Nephron (organoid): ENCODE measurements at regions not wholly inside any gene's neighbourhood (a gene's known extent, or its start where the extent isn't known, plus 50 kb on each side); places are given as distances from the start of the nearest gene placed in this dataset.
"Not testable (repeated sequence)": the region's sequence is repeated elsewhere in the genome, so short reads cannot be mapped to it uniquely, and the experiment has no call there.

Source experiments
- H3K27ac Mint-ChIP-seq, 3 experiments: 2 replicates each; pipeline ENCODE4 v1.8.0; 2020; ENCODE audit warnings: mixed read lengths in 3 of 3, mild to moderate bottlenecking in 2 of 3, moderate library complexity in 1 of 3
- H3K27me3 Mint-ChIP-seq: 2 replicates; pipeline ENCODE4 v1.8.0; 2021; ENCODE audit warnings: low read depth, mild to moderate bottlenecking, moderate library complexity, mixed read lengths
- H3K36me3 Mint-ChIP-seq: 2 replicates; pipeline ENCODE4 v1.8.0; 2020; ENCODE audit warnings: low read depth, mixed read lengths
- H3K4me1 Mint-ChIP-seq: 2 replicates; pipeline ENCODE4 v1.8.0; 2020; ENCODE audit warnings: mixed read lengths
- H3K4me3 Mint-ChIP-seq, 3 experiments: 2 replicates each; pipeline ENCODE4 v1.8.0; 2020; ENCODE audit warnings: mild to moderate bottlenecking in 3 of 3, mixed read lengths in 3 of 3, moderate library complexity in 2 of 3
- H3K9me3 Mint-ChIP-seq: 2 replicates; pipeline ENCODE4 v1.8.0; 2020; ENCODE audit warnings: mixed read lengths
- TF ChIP-seq, protein P1 (sequence below), 3 experiments: fragments of 200-600 bp; sonication (generic); IDR thresholded peaks; one replicate each; pipeline ENCODE4 v1.5.0; 2021; ENCODE audit warnings: antibody characterized with exemption in 3 of 3; ENCODE audit not compliant: unreplicated experiment in 3 of 3

GRCh38 chr14:40955131-40955505 is 651.6 kb upstream of the LRFN5 start:
- peak overlapping the region; percentile 99 for H3K27ac Mint-ChIP-seq
- H3K9me3 Mint-ChIP-seq, result peaks cover 47% of the 10 kb centered on the region
- H3K36me3 Mint-ChIP-seq, result peaks cover 45% of the 10 kb centered on the region
- H3K27me3 Mint-ChIP-seq, result no peaks in the 10 kb centered on the region
- TF ChIP-seq, protein P1, sequence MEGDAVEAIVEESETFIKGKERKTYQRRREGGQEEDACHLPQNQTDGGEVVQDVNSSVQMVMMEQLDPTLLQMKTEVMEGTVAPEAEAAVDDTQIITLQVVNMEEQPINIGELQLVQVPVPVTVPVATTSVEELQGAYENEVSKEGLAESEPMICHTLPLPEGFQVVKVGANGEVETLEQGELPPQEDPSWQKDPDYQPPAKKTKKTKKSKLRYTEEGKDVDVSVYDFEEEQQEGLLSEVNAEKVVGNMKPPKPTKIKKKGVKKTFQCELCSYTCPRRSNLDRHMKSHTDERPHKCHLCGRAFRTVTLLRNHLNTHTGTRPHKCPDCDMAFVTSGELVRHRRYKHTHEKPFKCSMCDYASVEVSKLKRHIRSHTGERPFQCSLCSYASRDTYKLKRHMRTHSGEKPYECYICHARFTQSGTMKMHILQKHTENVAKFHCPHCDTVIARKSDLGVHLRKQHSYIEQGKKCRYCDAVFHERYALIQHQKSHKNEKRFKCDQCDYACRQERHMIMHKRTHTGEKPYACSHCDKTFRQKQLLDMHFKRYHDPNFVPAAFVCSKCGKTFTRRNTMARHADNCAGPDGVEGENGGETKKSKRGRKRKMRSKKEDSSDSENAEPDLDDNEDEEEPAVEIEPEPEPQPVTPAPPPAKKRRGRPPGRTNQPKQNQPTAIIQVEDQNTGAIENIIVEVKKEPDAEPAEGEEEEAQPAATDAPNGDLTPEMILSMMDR (IDR thresholded peaks at IDR 0.05; ENCODE audit: unreplicated experiment in 3 of 3), result no peak
- no peaks in the 10 kb centered on the region for H3K4me1 Mint-ChIP-seq
- peak overlapping the region; percentile 92 to 98 (median 96) for H3K4me3 Mint-ChIP-seq

DNA sequence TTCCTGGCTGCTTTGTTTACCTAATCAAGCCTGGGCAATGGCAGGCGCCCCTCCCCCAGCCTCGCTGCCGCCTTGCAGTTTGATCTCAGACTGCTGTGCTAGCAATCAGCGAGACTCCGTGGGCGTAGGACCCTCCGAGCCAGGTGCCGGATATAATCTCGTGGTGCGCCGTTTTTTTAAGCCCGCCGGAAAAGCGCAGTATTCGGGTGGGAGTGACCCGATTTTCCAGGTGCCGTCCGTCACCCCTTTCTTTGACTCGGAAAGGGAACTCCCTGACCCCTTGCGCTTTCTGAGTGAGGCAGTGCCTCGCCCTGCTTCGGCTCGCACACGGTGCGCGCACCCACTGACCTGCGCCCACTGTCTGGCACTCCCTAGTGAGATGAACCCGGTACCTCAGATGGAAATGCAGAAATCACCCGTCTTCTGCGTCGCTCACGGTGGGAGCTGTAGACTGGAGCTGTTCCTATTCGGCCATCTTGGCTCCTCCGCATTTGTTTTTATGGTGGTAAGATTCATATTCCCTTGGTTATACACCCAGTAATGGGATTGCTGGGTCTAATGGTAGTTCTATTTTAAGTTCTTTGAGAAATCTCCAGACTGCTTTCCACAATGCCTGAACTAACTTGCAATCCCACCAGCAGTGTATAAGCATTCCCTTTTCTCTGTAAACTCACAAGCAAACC is 652.1 kb upstream of the LRFN5 start:
- H3K9me3 Mint-ChIP-seq, result peaks cover 42% of the 10 kb centered on the region
- H3K36me3 Mint-ChIP-seq, result peaks cover 39% of the 10 kb centered on the region
- peak overlapping the region; percentile 99 for H3K27ac Mint-ChIP-seq
- H3K4me1 Mint-ChIP-seq, H3K27me3 Mint-ChIP-seq: not testable (repeated sequence)
- H3K4me3 Mint-ChIP-seq, result peak overlapping the region; percentile 92 to 98 (median 96)

DNA sequence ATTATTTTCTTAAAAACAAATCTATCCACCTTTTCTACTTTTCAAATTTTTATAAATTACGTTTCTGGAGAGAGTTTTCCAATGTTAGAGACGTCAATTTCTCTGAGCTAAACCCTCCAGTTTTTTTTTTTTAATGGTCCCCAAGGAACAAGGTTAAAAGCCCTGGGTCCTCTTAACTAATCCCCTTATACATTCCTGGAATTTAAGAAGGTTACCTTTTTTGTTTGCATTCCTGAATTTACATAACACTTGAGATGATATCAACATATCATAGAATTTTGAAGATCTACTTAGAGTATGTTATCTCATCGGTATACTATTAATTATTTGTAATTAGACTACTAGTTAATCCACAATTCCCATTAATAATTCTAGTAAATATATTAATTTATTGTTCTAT is 662.2 kb upstream of the LRFN5 start:
- Mint-ChIP-seq H3K36me3 (no peaks in the 10 kb centered on the region), H3K4me3 (no peak overlapping the region), H3K9me3 (peaks cover 11% of the 10 kb centered on the region), H3K4me1 (no peaks in the 10 kb centered on the region), H3K27ac (no peak overlapping the region), H3K27me3 (no peaks in the 10 kb centered on the region)
- TF ChIP-seq, protein P1 (IDR thresholded peaks at IDR 0.05; ENCODE audit: unreplicated experiment in 3 of 3), result no peak

GRCh38 chr14:40936861-40937260 is 669.8 kb upstream of the LRFN5 start:
- Mint-ChIP-seq H3K36me3 (no peaks in the 10 kb centered on the region), H3K27ac (no peak overlapping the region), H3K4me1 (no peaks in the 10 kb centered on the region), H3K27me3 (no peaks in the 10 kb centered on the region), H3K9me3 (no peaks in the 10 kb centered on the region), H3K4me3 (no peak overlapping the region)
- TF ChIP-seq, protein P1 (IDR thresholded peaks at IDR 0.05; ENCODE audit: unreplicated experiment in 3 of 3), result no peak

DNA sequence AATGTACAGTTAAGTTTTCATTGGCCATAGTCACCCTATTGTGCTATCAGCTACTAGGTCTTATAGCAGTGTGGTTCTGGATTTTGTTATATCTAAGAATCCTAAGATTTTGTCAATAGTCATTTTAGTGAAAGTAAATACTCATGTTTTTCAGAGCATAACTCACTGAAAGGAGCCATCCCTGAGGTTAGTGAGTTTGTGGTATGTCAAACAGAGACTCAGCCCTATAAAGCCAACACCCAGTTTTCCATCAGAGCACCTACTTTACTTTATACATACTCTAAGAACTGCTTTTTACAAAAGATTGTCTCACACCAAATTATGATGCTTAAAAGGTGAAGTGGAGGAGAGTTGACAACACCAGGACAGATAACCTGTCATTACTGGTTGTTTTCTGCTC is 686.3 kb upstream of the LRFN5 start:
- H3K27me3 Mint-ChIP-seq, result no peaks in the 10 kb centered on the region
- no peak overlapping the region for H3K27ac Mint-ChIP-seq
- no peaks in the 10 kb centered on the region for H3K9me3 Mint-ChIP-seq
- TF ChIP-seq, protein P1 (IDR thresholded peaks at IDR 0.05; ENCODE audit: unreplicated experiment in 3 of 3), result no peak
- H3K4me1 Mint-ChIP-seq, result no peaks in the 10 kb centered on the region
- H3K4me3 Mint-ChIP-seq, result no peak overlapping the region
- no peaks in the 10 kb centered on the region for H3K36me3 Mint-ChIP-seq

- Mint-ChIP-seq H3K4me1 (no peaks in the 10 kb centered on the region), H3K9me3 (no peaks in the 10 kb centered on the region), H3K27ac (no peak overlapping the region), H3K27me3 (no peaks in the 10 kb centered on the region), H3K36me3 (no peaks in the 10 kb centered on the region), H3K4me3 (no peak overlapping the region)
- TF ChIP-seq, protein P1 (IDR thresholded peaks at IDR 0.05; ENCODE audit: unreplicated experiment in 3 of 3), result no peak
Observed at GRCh38 chr14:40911141-40911540, 695.5 kb upstream of the LRFN5 start.
